HL-60 (cell line): ENCODE measurements at regions not wholly inside any gene's neighbourhood (a gene's known extent, or its start where the extent isn't known, plus 50 kb on each side); places are given as distances from the start of the nearest gene placed in this dataset.

Experiments
- DNase-seq, 2 experiments: peaks; one replicate each; pipeline ENCODE4 v3.0.0-alpha.2; 2010 to 2020; ENCODE audit warnings: low read depth in 1 of 2, low spot score in 1 of 2
- H3K27ac ChIP-seq: fragments of 250-450 bp; sonication (Bioruptor Pico); replicated peaks from 2 replicates; pipeline ENCODE4 v1.5.1; 2020; ENCODE audit warnings: mild to moderate bottlenecking, moderate library complexity
- H3K27me3 ChIP-seq: fragments of 250-450 bp; sonication (Bioruptor Pico); 2 replicates; pipeline ENCODE4 v1.5.1; 2021; ENCODE audit warnings: mild to moderate bottlenecking, moderate library complexity; ENCODE audit not compliant: insufficient read depth, poor library complexity, severe bottlenecking
- H3K4me3 ChIP-seq: replicated peaks from 2 replicates; pipeline ENCODE4 v1.5.1; 2011; ENCODE audit warnings: mild to moderate bottlenecking, control low read depth, low read length; ENCODE audit not compliant: insufficient read depth
- CTCF ChIP-seq: IDR thresholded peaks from one replicate; pipeline ENCODE4 v1.5.1; 2011; ENCODE audit warnings: low read length, control low read depth, inconsistent platforms; ENCODE audit not compliant: insufficient read depth
- GABPA ChIP-seq: IDR thresholded peaks from 2 replicates; pipeline ENCODE4 v1.6.1; 2012; ENCODE audit warnings: low read depth
- POLR2AphosphoS5 ChIP-seq: IDR thresholded peaks from 2 replicates; pipeline ENCODE4 v1.6.1; 2012; ENCODE audit warnings: low read depth
- REST ChIP-seq: IDR thresholded peaks from 2 replicates; pipeline ENCODE4 v1.6.1; 2012; ENCODE audit warnings: low read depth; ENCODE audit not compliant: insufficient replicate concordance
- SPI1 ChIP-seq: IDR thresholded peaks from 2 replicates; pipeline ENCODE4 v1.6.1; 2012; ENCODE audit warnings: low read depth, mild to moderate bottlenecking, borderline replicate concordance

- no peak overlapping the region for H3K4me3 ChIP-seq
- H3K27ac ChIP-seq, result no peak overlapping the region
- TF ChIP-seq REST (no peak), GABPA (no peak)
- H3K27me3 ChIP-seq, result no peaks in the 10 kb centered on the region
- DNase-seq, result no peak
These were observed 326.6 kb downstream of the ENC1 start for GRCh38 chr5:74313896-74314295.

GRCh38 chr5:74312746-74313145 lies 327.8 kb downstream of the ENC1 start:
- TF ChIP-seq REST, result no peak
- TF ChIP-seq POLR2AphosphoS5, result no peak
- TF ChIP-seq SPI1, result no peak
- no peak for TF ChIP-seq CTCF
- no peak for TF ChIP-seq GABPA
- no peaks in the 10 kb centered on the region for H3K27me3 ChIP-seq
- no peak for DNase-seq
- no peak overlapping the region for H3K4me3 ChIP-seq
- H3K27ac ChIP-seq, result no peak overlapping the region

GRCh38 chr5:74311961-74312360 lies 328.6 kb downstream of the ENC1 start:
- TF ChIP-seq SPI1, result no peak
- no peak for TF ChIP-seq POLR2AphosphoS5
- TF ChIP-seq REST, result no peak
- no peak for TF ChIP-seq GABPA
- no peak for TF ChIP-seq CTCF
- H3K27me3 ChIP-seq, result no peaks in the 10 kb centered on the region

More at GRCh38 chr5:74311961-74312360, 328.6 kb downstream of the ENC1 start:
- Histone ChIP-seq H3K4me3 (no peak overlapping the region), H3K27ac (no peak overlapping the region)
- DNase-seq, result no peak
